BJ (cell line): ENCODE measurements at regions not wholly inside any gene's neighbourhood (a gene's known extent, or its start where the extent isn't known, plus 50 kb on each side); places are given as distances from the start of the nearest gene placed in this dataset.
"Not testable (repeated sequence)": the region's sequence is repeated elsewhere in the genome, so short reads cannot be mapped to it uniquely, and the experiment has no call there.

ENCODE experiments used
- CTCF ChIA-PET: fragments of 350-600 bp; formaldehyde crosslinking; extraction: SDS; loops from one replicate; lab custom pipeline; 2021; ENCODE audit warnings: antibody characterized with exemption, inconsistent platforms; lab: Yijun Ruan, JAX
- POLR2A ChIA-PET: fragments of 300-600 bp; sonication (Branson Sonifier 250); formaldehyde crosslinking; extraction: SDS; loops from one replicate; lab custom pipeline; 2021; ENCODE audit warnings: antibody characterized with exemption; lab: Charles Lee
- DNase-seq: peaks from one replicate; pipeline ENCODE4 v3.0.0-alpha.2; 2011; ENCODE audit warnings: low read depth
- H3K27me3 ChIP-seq: 2 replicates; pipeline ENCODE4 v1.6.0; 2011; ENCODE audit warnings: low read length; ENCODE audit not compliant: control insufficient read depth, insufficient read depth
- H3K36me3 ChIP-seq: 2 replicates; pipeline ENCODE4 v1.5.1; 2011; ENCODE audit warnings: low read length; ENCODE audit not compliant: control insufficient read depth, insufficient read depth
- H3K4me3 ChIP-seq: 2 replicates; pipeline ENCODE4 v1.5.1; 2011; ENCODE audit warnings: low read depth, mild to moderate bottlenecking, control low read depth, low read length
- TF ChIP-seq, protein P1 (sequence below): IDR thresholded peaks from 2 replicates; pipeline ENCODE4 v1.5.1; 2011; ENCODE audit warnings: low read depth, mild to moderate bottlenecking, control low read depth, inconsistent platforms, low read length, moderate library complexity; ENCODE audit not compliant: insufficient read depth

DNA sequence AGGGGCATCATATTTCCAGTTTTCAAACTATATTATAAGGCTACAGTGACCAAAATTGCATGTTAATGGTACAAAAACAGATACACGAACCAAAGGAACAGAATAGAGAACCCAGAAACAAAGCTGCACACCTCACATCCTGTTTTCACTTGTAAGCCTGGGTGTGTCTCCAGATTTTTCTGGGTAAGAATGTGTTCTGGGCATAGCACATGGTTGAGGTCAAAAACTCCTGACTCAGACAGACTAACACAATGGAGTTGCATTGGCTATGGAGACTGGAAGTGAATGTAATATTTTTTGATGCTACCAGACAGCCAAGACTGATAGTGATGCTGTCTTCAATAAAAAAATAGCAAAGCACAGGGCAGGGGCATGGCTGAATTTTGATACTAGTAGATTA, 1175.2 kb downstream of the NXPH1 start:
- TF ChIP-seq, protein P1, sequence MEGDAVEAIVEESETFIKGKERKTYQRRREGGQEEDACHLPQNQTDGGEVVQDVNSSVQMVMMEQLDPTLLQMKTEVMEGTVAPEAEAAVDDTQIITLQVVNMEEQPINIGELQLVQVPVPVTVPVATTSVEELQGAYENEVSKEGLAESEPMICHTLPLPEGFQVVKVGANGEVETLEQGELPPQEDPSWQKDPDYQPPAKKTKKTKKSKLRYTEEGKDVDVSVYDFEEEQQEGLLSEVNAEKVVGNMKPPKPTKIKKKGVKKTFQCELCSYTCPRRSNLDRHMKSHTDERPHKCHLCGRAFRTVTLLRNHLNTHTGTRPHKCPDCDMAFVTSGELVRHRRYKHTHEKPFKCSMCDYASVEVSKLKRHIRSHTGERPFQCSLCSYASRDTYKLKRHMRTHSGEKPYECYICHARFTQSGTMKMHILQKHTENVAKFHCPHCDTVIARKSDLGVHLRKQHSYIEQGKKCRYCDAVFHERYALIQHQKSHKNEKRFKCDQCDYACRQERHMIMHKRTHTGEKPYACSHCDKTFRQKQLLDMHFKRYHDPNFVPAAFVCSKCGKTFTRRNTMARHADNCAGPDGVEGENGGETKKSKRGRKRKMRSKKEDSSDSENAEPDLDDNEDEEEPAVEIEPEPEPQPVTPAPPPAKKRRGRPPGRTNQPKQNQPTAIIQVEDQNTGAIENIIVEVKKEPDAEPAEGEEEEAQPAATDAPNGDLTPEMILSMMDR, result no peak
- ChIA-PET POLR2A (no interaction called here), CTCF (no interaction called here)
- H3K27me3 ChIP-seq, result no peaks in the 10 kb centered on the region
- H3K36me3 ChIP-seq, result no peaks in the 10 kb centered on the region
- H3K4me3 ChIP-seq, result no peak overlapping the region
- no peak for DNase-seq

GRCh38 chr7:9620899-9621298, 1187.5 kb downstream of the NXPH1 start:
- CTCF ChIA-PET, H3K36me3 ChIP-seq, DNase-seq, H3K27me3 ChIP-seq, H3K4me3 ChIP-seq, POLR2A ChIA-PET: not testable (repeated sequence)

- H3K36me3 ChIP-seq, DNase-seq, H3K4me3 ChIP-seq, POLR2A ChIA-PET, CTCF ChIA-PET, H3K27me3 ChIP-seq: not testable (repeated sequence)
These were observed 1188.0 kb downstream of the NXPH1 start for GRCh38 chr7:9621306-9621902.

DNA sequence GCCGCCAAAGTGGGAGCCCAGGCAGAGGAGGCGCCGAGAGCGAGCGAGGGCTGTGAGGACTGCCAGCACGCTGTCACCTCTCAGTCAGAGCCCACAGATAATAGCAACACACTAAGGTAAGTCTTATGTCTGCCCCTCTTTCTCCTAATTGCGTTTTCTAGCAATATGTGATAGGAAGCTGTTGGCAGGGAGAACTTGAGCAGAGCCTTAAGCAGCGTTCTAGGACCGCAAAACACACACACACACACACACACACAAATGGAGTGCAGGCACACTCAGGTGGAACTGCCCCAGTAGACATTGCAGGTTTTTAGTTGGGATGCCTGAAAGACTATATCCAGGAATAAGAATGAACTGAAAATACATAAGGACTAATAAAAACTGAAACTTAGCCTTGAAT, 1188.5 kb downstream of the NXPH1 start:
- TF ChIP-seq, protein P1, result no peak
- ChIA-PET POLR2A (no interaction called here), CTCF (no interaction called here)
- H3K4me3 ChIP-seq, result no peak overlapping the region
- no peaks in the 10 kb centered on the region for H3K27me3 ChIP-seq
- no peak for DNase-seq
- H3K36me3 ChIP-seq, result no peaks in the 10 kb centered on the region

- DNase-seq, result no peak
- TF ChIP-seq, protein P1, result no peak
- H3K36me3 ChIP-seq, result no peaks in the 10 kb centered on the region
- CTCF ChIA-PET, result no interaction called here
- H3K27me3 ChIP-seq, result no peaks in the 10 kb centered on the region
- no peak overlapping the region for H3K4me3 ChIP-seq
- POLR2A ChIA-PET, result no interaction called here
These were observed 1192.5 kb downstream of the NXPH1 start for GRCh38 chr7:9625953-9626352.

- TF ChIP-seq, protein P1, result no peak
- DNase-seq, result no peak
- Histone ChIP-seq H3K4me3 (no peak overlapping the region), H3K36me3 (no peaks in the 10 kb centered on the region), H3K27me3 (no peaks in the 10 kb centered on the region)
- CTCF ChIA-PET, result no interaction called here
- POLR2A ChIA-PET, result no interaction called here
These were observed 1212.3 kb downstream of the NXPH1 start for GRCh38 chr7:9645756-9646155.
